ENCODE measurements at regions not wholly inside any gene's neighbourhood (a gene's known extent, or its start where the extent isn't known, plus 50 kb on each side); places are given as distances from the start of the nearest gene placed in this dataset.
A peak's percentile ranks its signal among the peaks of the same experiment; 100 is the strongest.

GRCh38 chr9:19941874-19942273 is 153.0 kb upstream of the SLC24A2 start:
- no peak for TF ChIP-seq GATA1 (IDR thresholded peaks at IDR 0.05; ENCODE audit: low read depth, low read length)
- no peak for DNase-seq

DNA sequence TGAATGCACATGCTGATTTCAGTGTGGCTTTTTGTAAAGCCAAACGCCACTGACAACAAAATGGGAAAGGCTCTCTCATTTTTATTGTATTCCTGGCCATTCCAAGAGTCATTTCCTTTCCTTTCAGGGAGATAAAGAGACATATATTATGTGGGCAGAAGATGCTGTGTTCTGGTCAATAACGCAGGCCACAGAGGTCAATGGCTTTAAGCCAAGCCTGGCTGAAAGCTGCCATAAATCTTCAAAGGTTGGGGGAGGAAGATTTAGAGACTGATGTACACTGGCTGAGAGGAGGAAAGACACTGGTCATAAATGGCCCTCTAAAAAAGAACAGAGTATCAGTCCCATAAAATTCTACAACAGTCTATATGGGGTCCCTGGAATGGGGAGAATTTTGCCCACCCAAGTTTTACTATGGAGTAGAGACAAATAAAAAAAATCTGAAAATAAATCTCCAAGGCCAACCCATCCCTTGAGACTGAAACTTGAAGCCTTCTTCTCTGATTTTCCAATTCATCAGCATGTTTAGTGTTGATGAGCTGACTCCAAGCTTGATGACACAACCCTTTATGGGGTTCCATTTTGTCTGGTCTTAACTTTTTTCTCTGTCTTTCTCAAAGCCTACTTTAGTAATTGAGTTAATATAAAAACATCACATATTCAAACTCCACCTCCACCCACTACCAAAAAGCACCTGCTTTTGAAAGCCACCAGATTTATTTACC is 152.1 kb upstream of the SLC24A2 start:
- DNase-seq = no peak
- no peak for TF ChIP-seq GATA1 (IDR thresholded peaks at IDR 0.05; ENCODE audit: low read depth, low read length)
- TF ChIP-seq POLR2A (IDR thresholded peaks at IDR 0.05; ENCODE audit: low read length) = no peak

DNA sequence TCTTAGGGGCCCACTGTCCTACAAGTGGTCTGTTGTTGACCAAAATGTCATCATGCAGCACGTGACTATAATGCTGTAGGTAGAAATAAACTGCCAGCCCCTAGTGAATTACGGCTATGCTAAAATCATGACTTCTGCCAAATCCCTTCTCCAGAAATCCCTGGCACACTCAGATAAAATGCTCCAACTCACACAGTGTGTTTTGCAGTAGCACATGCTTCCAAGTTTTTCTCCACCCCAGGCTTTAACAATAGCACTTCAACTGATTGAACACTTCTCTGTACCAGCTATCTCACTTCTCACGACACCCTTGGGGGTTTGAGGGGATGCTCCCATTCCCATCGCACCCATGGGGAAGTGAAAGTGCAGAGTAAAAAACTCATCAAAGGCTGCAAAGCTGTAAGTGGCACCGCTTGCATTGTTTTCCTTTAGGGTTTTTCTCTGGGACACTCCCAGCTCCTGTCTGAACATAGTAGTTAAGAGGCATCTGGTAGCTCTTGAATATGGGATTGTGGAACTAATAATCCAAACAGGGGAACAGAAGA is 151.0 kb upstream of the SLC24A2 start:
- DNase-seq = no peak
- no peak for TF ChIP-seq GATA1 (IDR thresholded peaks at IDR 0.05; ENCODE audit: low read depth, low read length)
- TF ChIP-seq POLR2A (IDR thresholded peaks at IDR 0.05; ENCODE audit: low read length) = no peak

GRCh38 chr9:19938990-19939733 is 150.3 kb upstream of the SLC24A2 start:
- no peak for DNase-seq
- TF ChIP-seq GATA1 (IDR thresholded peaks at IDR 0.05; ENCODE audit: low read depth, low read length) = no peak
- no peak for TF ChIP-seq POLR2A (IDR thresholded peaks at IDR 0.05; ENCODE audit: low read length)

- TF ChIP-seq POLR2A (IDR thresholded peaks at IDR 0.05; ENCODE audit: low read length) (no peak), GATA1 (IDR thresholded peaks at IDR 0.05; ENCODE audit: low read depth, low read length) (no peak)
- DNase-seq = no peak
Observed at GRCh38 chr9:19937121-19937520, 148.3 kb upstream of the SLC24A2 start.

- no peak for DNase-seq
- no peak for TF ChIP-seq GATA1 (IDR thresholded peaks at IDR 0.05; ENCODE audit: low read depth, low read length)
Observed at GRCh38 chr9:19936598-19936997, 147.8 kb upstream of the SLC24A2 start.

DNA sequence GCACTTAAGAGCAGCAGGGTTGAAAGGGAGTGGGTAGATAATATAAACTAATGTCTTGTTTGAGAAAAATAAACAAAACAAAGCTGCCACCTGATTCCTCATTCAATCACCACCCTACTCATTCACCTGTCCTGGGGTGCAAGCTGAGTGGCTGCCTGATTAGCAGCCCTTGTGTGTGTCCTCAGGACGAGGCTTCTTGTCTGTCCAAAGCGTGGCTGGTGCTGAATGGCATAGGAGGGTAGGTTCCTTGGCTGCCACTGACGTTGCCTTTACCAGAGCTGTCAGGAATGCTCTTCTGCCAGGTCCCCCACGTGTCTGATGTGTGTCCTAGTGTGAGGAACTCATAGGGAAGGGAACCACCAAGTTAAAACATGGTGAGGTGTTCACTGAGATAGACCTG is 146.6 kb upstream of the SLC24A2 start:
- TF ChIP-seq POLR2A (IDR thresholded peaks at IDR 0.05; ENCODE audit: low read length) = no peak
- TF ChIP-seq GATA1 (IDR thresholded peaks at IDR 0.05; ENCODE audit: low read depth, low read length) = no peak
- DNase-seq = no peak

DNA sequence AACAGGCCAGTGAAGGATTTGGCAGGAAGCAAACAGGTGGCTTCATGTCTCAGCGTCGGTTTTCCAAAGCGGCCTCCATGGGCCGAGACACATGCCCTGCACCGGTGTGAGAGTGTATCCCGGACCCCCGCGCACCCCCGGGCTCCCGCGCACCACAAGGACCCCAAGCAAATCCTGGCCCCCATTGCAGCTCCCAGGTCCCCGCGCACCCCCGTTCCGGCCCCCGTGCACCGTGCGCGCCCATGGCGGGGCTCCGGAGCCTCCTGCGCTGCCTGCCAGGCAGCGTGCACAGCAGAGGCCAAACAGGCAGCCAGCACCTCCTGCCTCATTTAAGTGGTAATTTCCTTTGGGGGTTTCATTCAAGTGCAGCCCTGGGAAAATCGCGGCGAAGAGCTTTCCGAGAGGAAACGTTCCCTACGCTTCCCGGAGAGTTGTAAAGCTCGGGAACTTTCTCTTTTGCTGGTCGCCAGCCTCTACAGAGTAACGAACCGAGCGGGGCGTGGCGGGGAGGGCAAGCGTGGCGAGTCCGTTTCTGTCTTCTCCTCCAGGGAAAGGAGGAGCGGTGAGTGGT is 145.5 kb upstream of the SLC24A2 start:
- TF ChIP-seq POLR2A (IDR thresholded peaks at IDR 0.05; ENCODE audit: low read length) = no peak
- TF ChIP-seq GATA1 (IDR thresholded peaks at IDR 0.05; ENCODE audit: low read depth, low read length) = no peak
- DNase-seq = no peak

- no peak for DNase-seq
- no peak for TF ChIP-seq POLR2A (IDR thresholded peaks at IDR 0.05; ENCODE audit: low read length)
- no peak for TF ChIP-seq GATA1 (IDR thresholded peaks at IDR 0.05; ENCODE audit: low read depth, low read length)
Observed at GRCh38 chr9:19931098-19931890, 142.5 kb upstream of the SLC24A2 start.

- no peak for DNase-seq
- TF ChIP-seq POLR2A (IDR thresholded peaks at IDR 0.05; ENCODE audit: low read length) (no peak), GATA1 (IDR thresholded peaks at IDR 0.05; ENCODE audit: low read depth, low read length) (no peak)
Observed at GRCh38 chr9:19927560-19927959, 138.7 kb upstream of the SLC24A2 start.

- DNase-seq = no peak
- TF ChIP-seq POLR2A (IDR thresholded peaks at IDR 0.05; ENCODE audit: low read length) = no peak
- no peak for TF ChIP-seq GATA1 (IDR thresholded peaks at IDR 0.05; ENCODE audit: low read depth, low read length)
Observed at GRCh38 chr9:19926774-19927173, 137.9 kb upstream of the SLC24A2 start.

DNA sequence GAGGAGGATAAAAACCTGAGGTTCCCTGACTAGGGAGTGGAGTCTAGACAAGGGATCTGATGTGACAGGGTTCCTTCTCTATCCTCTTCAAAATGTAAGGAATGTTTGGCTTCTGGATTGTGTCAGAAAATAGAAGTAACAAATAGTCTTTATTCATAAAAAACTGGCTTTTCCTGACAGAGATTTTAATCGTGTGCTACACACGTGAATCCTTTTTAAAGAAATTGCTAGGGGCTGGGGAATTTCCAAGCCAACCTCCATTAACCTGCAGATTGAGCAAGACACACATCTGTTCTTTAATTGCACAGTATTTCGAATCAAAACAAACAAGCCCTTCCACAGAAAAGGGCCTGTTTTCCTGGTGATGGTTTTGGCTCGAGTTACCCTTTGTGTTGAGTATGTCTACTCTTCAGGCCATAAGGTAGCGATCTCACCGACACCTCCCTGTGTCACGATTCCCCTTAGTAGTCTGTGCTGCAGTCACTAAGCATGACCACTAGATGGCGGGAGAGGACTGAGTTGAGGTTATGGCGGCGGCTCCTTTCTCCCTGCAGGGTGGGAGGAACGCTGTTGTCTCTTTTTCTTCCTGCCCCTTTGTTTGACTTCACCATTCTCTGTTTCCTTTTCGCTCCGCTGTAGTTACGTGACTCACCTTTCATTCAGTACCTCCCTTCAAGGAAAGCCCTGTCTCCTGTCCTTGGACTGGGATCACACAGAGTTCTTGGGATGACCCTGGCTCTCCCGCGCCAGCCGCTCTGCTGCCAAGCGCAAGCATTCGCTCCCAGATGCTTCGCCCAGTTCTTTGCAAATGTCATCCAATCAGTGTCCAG is 137.1 kb upstream of the SLC24A2 start:
- no peak for TF ChIP-seq POLR2A (IDR thresholded peaks at IDR 0.05; ENCODE audit: low read length)
- no peak for TF ChIP-seq GATA1 (IDR thresholded peaks at IDR 0.05; ENCODE audit: low read depth, low read length)
- peak; percentile 72 to 84 for DNase-seq

DNA sequence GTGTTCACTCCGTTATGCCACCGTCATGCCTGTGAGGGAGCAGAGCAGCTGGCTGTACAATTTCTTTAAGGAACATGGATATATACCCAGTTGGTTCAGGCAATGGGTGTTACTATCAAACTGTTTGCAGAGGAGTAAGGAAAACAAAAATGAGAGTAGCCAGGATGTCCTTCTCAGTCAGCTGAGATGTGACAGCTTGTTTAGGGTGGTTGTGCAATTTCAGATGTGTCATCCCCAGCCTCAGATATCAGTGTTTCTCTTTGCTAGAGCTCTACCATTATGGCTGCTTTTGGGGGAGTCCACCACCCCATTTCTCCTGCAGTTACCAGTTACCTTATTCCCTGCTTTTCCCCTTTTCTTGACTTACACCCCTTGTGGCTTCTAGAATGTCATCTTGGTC is 135.2 kb upstream of the SLC24A2 start:
- TF ChIP-seq POLR2A (IDR thresholded peaks at IDR 0.05; ENCODE audit: low read length) (no peak), GATA1 (IDR thresholded peaks at IDR 0.05; ENCODE audit: low read depth, low read length) (no peak)
- DNase-seq = no peak

Measured in erythroblast (primary cell).